Gastroesophageal sphincter (tissue), 4 donors: ENCODE measurements at regions not wholly inside any gene's neighbourhood (a gene's known extent, or its start where the extent isn't known, plus 50 kb on each side); places are given as distances from the start of the nearest gene placed in this dataset.

Experiments used
- ATAC-seq: fragments of 150-250 bp; one replicate; pipeline ENCODE4 v1.9.1; 2016; ENCODE audit warnings: mild to moderate bottlenecking, moderate library complexity
- H3K27ac ChIP-seq, 4 donors: fragments of 200-600 bp; sonication (generic) in 3 of 4; 1 replicate in 3 of 4; 2 replicates in 1 of 4; pipeline ENCODE4 v1.5.1; 2016 to 2019
- H3K27me3 ChIP-seq: fragments of 200-600 bp; sonication (generic); one replicate; pipeline ENCODE4 v1.5.1; 2019
- H3K36me3 ChIP-seq, 2 donors: fragments of 200-600 bp; sonication (generic); one replicate each; pipeline ENCODE4 v1.5.1; 2019; ENCODE audit warnings: control low read depth in 1 of 2
- H3K4me1 ChIP-seq, 3 donors: fragments of 200-600 bp; sonication (generic); 1 replicate in 2 of 3; 2 replicates in 1 of 3; pipeline ENCODE4 v1.5.1; 2016 to 2019; ENCODE audit warnings: control low read depth in 2 of 3
- H3K4me3 ChIP-seq, 2 donors: fragments of 200-600 bp; sonication (generic); one replicate each; pipeline ENCODE4 v1.5.1; 2019; ENCODE audit warnings: mild to moderate bottlenecking in 1 of 2, moderate library complexity in 1 of 2
- H3K9me3 ChIP-seq, 3 donors: fragments of 200-600 bp; sonication (generic); one replicate each; pipeline ENCODE4 v1.5.1; 2017 to 2019; ENCODE audit warnings: control low read depth in 2 of 3
- EP300 ChIP-seq: sonication (generic); formaldehyde crosslinking; IDR thresholded peaks from one replicate; pipeline ENCODE4 v1.6.1; 2017; ENCODE audit warnings: antibody characterized with exemption, mild to moderate bottlenecking
- POLR2A ChIP-seq, 2 donors: fragments of 450-650 bp; IDR thresholded peaks; one replicate each; pipeline ENCODE4 v1.6.1; 2017; ENCODE audit warnings: antibody characterized with exemption in 2 of 2, mild to moderate bottlenecking in 2 of 2, moderate library complexity in 1 of 2
- POLR2AphosphoS5 ChIP-seq: sonication (generic); formaldehyde crosslinking; IDR thresholded peaks from one replicate; pipeline ENCODE4 v1.6.1; 2017; ENCODE audit warnings: antibody characterized with exemption
- WGBS, 2 donors: methylation state at CpG; one replicate each; pipeline ENCODE4 v1.1.5; 2018; ENCODE audit warnings: low coverage in 1 of 2; 5-methylcytosine and 5-hydroxymethylcytosine counted together
- TF ChIP-seq, protein P1 (sequence below), 4 experiments: fragments of 200-600 bp in 2 of 4; fragments of 450-650 bp in 2 of 4; sonication (generic) in 1 of 4; IDR thresholded peaks; one replicate each; pipeline ENCODE4 v1.5.1; 2017 to 2019; ENCODE audit warnings: antibody characterized with exemption in 4 of 4, mild to moderate bottlenecking in 2 of 4, moderate library complexity in 2 of 4

DNA sequence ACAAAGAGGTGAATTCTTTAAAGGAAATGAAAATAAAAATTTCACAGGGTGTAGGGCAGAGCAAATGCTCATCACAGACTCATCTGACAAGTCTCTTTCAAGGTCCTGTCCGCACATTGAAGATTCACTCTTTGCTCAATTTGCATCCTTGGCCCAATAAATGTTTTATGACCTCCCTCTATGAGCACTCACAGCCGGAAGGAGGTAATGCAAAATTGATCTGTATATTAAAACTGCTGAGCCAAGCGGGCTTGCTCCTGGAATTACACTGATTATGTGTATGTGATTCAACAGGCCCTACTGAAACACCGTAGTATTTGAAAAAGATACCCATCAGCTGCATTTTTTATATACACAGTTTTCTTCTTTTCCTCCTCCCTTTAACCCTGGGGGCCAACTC is 246.8 kb downstream of the IZUMO3 start:
- Histone ChIP-seq H3K9me3 (peaks cover 0 to 24% (median 0%) of the 10 kb centered on the region in 3 donors), H3K4me1 (no peaks in the 10 kb centered on the region), H3K4me3 (no peak overlapping the region), H3K27ac (no peak overlapping the region), H3K36me3 (no peaks in the 10 kb centered on the region), H3K27me3 (no peaks in the 10 kb centered on the region)
- no peak for ATAC-seq
- 93 to 95% methylated on average over 4 of the region's 4 CpGs for WGBS, 2 donors
- TF ChIP-seq, protein P1, sequence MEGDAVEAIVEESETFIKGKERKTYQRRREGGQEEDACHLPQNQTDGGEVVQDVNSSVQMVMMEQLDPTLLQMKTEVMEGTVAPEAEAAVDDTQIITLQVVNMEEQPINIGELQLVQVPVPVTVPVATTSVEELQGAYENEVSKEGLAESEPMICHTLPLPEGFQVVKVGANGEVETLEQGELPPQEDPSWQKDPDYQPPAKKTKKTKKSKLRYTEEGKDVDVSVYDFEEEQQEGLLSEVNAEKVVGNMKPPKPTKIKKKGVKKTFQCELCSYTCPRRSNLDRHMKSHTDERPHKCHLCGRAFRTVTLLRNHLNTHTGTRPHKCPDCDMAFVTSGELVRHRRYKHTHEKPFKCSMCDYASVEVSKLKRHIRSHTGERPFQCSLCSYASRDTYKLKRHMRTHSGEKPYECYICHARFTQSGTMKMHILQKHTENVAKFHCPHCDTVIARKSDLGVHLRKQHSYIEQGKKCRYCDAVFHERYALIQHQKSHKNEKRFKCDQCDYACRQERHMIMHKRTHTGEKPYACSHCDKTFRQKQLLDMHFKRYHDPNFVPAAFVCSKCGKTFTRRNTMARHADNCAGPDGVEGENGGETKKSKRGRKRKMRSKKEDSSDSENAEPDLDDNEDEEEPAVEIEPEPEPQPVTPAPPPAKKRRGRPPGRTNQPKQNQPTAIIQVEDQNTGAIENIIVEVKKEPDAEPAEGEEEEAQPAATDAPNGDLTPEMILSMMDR (IDR thresholded peaks at IDR 0.05) = no peak
- TF ChIP-seq POLR2A (IDR thresholded peaks at IDR 0.05) (no peak), POLR2AphosphoS5 (no peak), EP300 (no peak)

DNA sequence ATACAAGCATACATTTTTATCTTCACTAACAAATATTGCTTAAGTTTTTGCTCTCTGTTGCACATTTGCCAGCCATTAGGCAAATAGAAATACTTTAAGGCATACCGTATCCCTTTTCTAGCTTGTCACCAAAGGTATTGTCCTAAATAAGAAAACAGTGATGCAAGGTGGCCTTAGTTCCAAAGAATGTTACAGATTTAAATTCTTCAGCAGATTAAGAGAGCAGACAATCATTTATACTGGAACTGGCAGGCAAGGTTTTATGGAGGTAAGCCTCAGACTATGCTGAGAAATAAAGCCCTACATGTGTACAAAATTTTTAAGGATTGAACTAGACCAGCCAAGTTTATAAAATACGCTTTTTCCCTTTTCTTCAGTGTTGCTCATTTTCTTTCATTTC is 247.8 kb downstream of the IZUMO3 start:
- no peak overlapping the region for H3K27ac ChIP-seq
- no peak for TF ChIP-seq EP300
- TF ChIP-seq, protein P1 (IDR thresholded peaks at IDR 0.05) = no peak
- no peak for TF ChIP-seq POLR2AphosphoS5
- no peak for TF ChIP-seq POLR2A (IDR thresholded peaks at IDR 0.05)
- H3K36me3 ChIP-seq = no peaks in the 10 kb centered on the region

DNA sequence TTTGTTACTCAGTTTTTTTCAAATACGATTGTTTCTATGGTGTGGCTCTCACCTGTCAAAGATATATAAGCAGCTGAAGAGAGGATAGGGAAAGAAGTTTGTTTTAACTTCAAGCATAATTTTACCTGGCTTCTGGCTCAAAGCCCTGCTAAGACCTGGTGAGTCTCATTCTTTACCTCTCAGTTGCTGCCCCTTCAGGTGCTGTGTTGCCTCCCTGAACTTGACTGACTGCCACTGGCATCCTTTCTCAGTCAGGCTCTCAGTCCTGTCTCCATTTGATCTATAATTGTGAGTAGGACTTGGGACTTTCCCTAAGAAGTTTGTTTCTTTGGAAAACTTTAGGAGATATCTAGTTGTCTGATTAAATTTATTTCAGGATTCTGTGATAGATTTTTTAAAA is 249.6 kb downstream of the IZUMO3 start:
- 17 to 63% methylated on average over 1 of the region's 1 CpG for WGBS, 2 donors
- H3K9me3 ChIP-seq = peaks cover 0 to 2% (median 0%) of the 10 kb centered on the region in 3 donors
- TF ChIP-seq, protein P1 (IDR thresholded peaks at IDR 0.05) = no peak
- no peak for TF ChIP-seq POLR2A (IDR thresholded peaks at IDR 0.05)
- no peak for TF ChIP-seq POLR2AphosphoS5
- no peak for TF ChIP-seq EP300

More for the DNA sequence above, 247.8 kb downstream of the IZUMO3 start:
- H3K4me3 ChIP-seq = no peak overlapping the region
- no peaks in the 10 kb centered on the region for H3K27me3 ChIP-seq
- WGBS, 2 donors = 97 to 100% methylated on average over 1 to 2 of the region's 2 CpGs
- H3K9me3 ChIP-seq = peaks cover 0 to 15% (median 0%) of the 10 kb centered on the region in 3 donors
- H3K4me1 ChIP-seq = no peaks in the 10 kb centered on the region
- no peak for ATAC-seq

DNA sequence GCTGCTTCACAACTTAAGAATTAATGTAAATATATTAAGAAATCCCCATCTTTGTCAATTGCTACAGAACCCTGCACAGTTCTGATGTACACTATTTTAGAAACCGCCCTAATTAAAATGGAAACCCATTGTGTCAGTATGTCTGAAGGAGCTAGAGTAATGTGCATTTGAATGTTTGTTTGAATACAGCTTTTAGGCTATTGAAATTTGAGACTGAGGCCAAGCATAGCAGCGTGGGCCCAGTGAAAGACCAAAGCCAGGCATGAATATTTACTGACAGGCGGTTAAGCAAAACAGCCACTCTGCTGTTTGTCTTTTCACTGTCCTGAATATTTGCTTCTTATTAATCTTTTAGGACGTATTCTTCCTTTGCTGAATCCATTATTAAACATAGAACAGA is 252.3 kb downstream of the IZUMO3 start:
- WGBS, 2 donors = 11 to 28% methylated on average over 4 of the region's 4 CpGs
- Histone ChIP-seq H3K9me3 (peaks cover 0 to 7% (median 0%) of the 10 kb centered on the region in 3 donors), H3K4me3 (no peak overlapping the region), H3K27me3 (no peaks in the 10 kb centered on the region), H3K36me3 (no peaks in the 10 kb centered on the region), H3K4me1 (no peaks in the 10 kb centered on the region), H3K27ac (no peak overlapping the region)
- TF ChIP-seq EP300 (no peak), POLR2AphosphoS5 (no peak), POLR2A (IDR thresholded peaks at IDR 0.05) (no peak)
- TF ChIP-seq, protein P1 (IDR thresholded peaks at IDR 0.05) = no peak
- ATAC-seq = no peak

More for the DNA sequence above, 249.6 kb downstream of the IZUMO3 start:
- Histone ChIP-seq H3K4me3 (no peak overlapping the region), H3K27ac (no peak overlapping the region), H3K4me1 (no peaks in the 10 kb centered on the region), H3K27me3 (no peaks in the 10 kb centered on the region), H3K36me3 (no peaks in the 10 kb centered on the region)
- no peak for ATAC-seq

DNA sequence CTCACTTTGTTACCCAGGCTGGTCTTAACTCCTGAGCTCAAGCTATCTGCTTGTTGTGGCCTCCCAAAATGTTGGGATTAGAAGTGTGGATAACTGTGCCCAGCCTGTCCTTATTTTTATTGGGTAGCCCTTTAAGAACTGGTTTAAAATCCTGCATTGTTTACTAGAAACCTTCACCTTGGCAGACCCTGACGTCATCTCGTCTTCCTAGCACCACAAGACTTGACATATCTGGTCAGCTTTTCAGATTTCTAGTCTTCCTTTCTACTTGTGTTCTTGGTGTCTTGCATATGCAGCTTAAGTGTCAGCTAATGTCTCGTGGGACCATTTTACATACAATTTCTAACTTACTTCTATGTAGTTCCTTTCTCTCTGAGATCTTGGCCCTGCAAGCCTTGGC is 258.9 kb downstream of the IZUMO3 start:
- ATAC-seq = no peak
- no peaks in the 10 kb centered on the region for H3K27me3 ChIP-seq
- H3K27ac ChIP-seq = no peak overlapping the region
- H3K36me3 ChIP-seq = no peaks in the 10 kb centered on the region
- no peak for TF ChIP-seq POLR2A (IDR thresholded peaks at IDR 0.05)
- H3K9me3 ChIP-seq = peaks cover 0 to 11% (median 0%) of the 10 kb centered on the region in 3 donors
- H3K4me3 ChIP-seq = no peak overlapping the region
- no peaks in the 10 kb centered on the region for H3K4me1 ChIP-seq
- 64 to 70% methylated on average over 3 of the region's 3 CpGs for WGBS, 2 donors
